ENCODE measurements at regions not wholly inside any gene's neighbourhood (a gene's known extent, or its start where the extent isn't known, plus 50 kb on each side); places are given as distances from the start of the nearest gene placed in this dataset.

DNA sequence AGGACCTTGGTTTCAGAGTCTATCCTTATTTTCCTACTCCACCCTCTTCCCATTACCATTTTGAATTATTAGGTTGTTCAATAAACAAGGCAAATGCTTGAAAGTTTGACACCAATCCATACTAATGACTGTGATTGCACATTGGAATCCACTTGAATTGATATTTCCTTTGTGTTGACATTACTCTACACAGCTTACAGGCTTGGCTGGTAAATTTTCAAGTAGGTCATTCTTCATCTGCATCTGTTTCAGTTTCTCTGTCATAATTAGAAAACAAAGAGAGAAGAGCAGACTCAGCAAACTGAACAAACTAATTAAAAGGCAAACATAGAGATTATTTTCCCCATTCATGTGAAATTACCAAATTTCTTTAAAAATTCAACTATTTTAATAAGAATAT is 732.9 kb upstream of the BCHE start:
- DNase-seq (ENCODE audit: extremely low read depth in 1 of 4, low spot score in 3 of 4), result no peak
- intact Hi-C loops (cut with micrococcal nuclease), result no loop called here

DNA sequence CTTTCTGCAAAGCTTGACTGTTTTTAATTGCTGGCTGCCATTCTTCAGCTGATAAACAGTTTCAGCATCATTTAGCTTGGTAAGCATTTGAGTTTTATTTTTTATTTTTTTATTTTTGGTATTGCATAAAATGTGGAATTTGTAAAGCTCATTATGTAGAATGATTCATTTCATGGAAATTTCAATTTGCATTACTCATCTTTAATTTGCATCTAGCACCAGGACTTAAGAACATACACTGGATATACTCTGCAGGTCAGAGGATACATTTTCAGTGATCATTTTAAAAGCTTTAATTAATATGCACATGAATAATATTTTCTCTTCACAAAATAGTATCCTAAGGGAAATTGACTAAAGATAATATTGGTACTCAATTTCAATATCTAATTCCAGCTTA is 732.4 kb upstream of the BCHE start:
- no peak overlapping the region for H3K4me3 ChIP-seq
- H3K27ac ChIP-seq (ENCODE audit: extremely low read depth, low read depth, low read length), result no peak overlapping the region
- H3K9ac ChIP-seq (ENCODE audit: insufficient read depth in 1 of 2, low read depth in 2 of 2, low read length in 2 of 2), result no peak overlapping the region
- H2AFZ ChIP-seq (ENCODE audit: low read depth, low read length), result no peak overlapping the region
- H3K9me1 ChIP-seq (ENCODE audit: control insufficient read depth, insufficient read depth, low read length), result no peaks in the 10 kb centered on the region
- ChIA-PET POLR2A (no interaction called here), CTCF (ENCODE audit: low intra/inter-chr PET ratio) (no interaction called here)
- no peak for FAIRE-seq
- H3K4me2 ChIP-seq (ENCODE audit: insufficient read depth, low read length), result no peak overlapping the region
- H3K9me3 ChIP-seq (replicated peaks; ENCODE audit: control insufficient read depth, insufficient read depth, low read depth, low read length), result peaks cover 2% of the 10 kb centered on the region; the same call in 1 of the 2 replicates
- H3K27me3 ChIP-seq (ENCODE audit: control insufficient read depth in 2 of 2, insufficient read depth in 2 of 2, low read length in 2 of 2), result no peaks in the 10 kb centered on the region
- DNase-seq (ENCODE audit: extremely low read depth in 1 of 4, low spot score in 3 of 4), result no peak
- H3K79me2 ChIP-seq (ENCODE audit: control insufficient read depth, insufficient read depth, low read length), result no peaks in the 10 kb centered on the region
- no peaks in the 10 kb centered on the region for H4K20me1 ChIP-seq (replicated peaks; ENCODE audit: control insufficient read depth, insufficient read depth, low read length)
- no peaks in the 10 kb centered on the region for H3K36me3 ChIP-seq (ENCODE audit: control insufficient read depth, insufficient read depth, low read length)
- no TSS peak for BruUV-seq (replicated peaks)
- TF ChIP-seq HDAC2 (IDR thresholded peaks at IDR 0.05) (no peak), CBX3 (IDR thresholded peaks at IDR 0.05; ENCODE audit: borderline replicate concordance in 1 of 2, low read length in 2 of 2) (no peak), SRSF9 (IDR thresholded peaks at IDR 0.05; ENCODE audit: borderline replicate concordance, low read depth, low read length) (no peak), TEAD1 (CRISPR knock-in tag; IDR thresholded peaks at IDR 0.05) (no peak)
- TF ChIP-seq, protein P1, sequence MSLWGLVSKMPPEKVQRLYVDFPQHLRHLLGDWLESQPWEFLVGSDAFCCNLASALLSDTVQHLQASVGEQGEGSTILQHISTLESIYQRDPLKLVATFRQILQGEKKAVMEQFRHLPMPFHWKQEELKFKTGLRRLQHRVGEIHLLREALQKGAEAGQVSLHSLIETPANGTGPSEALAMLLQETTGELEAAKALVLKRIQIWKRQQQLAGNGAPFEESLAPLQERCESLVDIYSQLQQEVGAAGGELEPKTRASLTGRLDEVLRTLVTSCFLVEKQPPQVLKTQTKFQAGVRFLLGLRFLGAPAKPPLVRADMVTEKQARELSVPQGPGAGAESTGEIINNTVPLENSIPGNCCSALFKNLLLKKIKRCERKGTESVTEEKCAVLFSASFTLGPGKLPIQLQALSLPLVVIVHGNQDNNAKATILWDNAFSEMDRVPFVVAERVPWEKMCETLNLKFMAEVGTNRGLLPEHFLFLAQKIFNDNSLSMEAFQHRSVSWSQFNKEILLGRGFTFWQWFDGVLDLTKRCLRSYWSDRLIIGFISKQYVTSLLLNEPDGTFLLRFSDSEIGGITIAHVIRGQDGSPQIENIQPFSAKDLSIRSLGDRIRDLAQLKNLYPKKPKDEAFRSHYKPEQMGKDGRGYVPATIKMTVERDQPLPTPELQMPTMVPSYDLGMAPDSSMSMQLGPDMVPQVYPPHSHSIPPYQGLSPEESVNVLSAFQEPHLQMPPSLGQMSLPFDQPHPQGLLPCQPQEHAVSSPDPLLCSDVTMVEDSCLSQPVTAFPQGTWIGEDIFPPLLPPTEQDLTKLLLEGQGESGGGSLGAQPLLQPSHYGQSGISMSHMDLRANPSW (CRISPR knock-in tag; IDR thresholded peaks at IDR 0.05), result no peak
- no peak for ATAC-seq
- in situ Hi-C loops (cut with MboI) (no loop called here), intact Hi-C loops (cut with micrococcal nuclease) (no loop called here)
- H3K4me1 ChIP-seq (replicated peaks in 1 of 2; ENCODE audit: control insufficient read depth in 2 of 2, insufficient read depth in 2 of 2, low read length in 2 of 2), result no peaks in the 10 kb centered on the region

More for the DNA sequence above, 732.9 kb upstream of the BCHE start:
- H3K4me1 ChIP-seq (replicated peaks in 1 of 2; ENCODE audit: control insufficient read depth in 2 of 2, insufficient read depth in 2 of 2, low read length in 2 of 2), result no peaks in the 10 kb centered on the region
- H3K4me3 ChIP-seq, result no peak overlapping the region
- no peak for FAIRE-seq
- POLR2A ChIA-PET, result no interaction called here
- no peak for TF ChIP-seq ZNF717 (CRISPR knock-in tag; IDR thresholded peaks at IDR 0.05)
- no peaks in the 10 kb centered on the region for H4K20me1 ChIP-seq (replicated peaks; ENCODE audit: control insufficient read depth, insufficient read depth, low read length)
- in situ Hi-C loops (cut with MboI), result no loop called here
- H3K79me2 ChIP-seq (ENCODE audit: control insufficient read depth, insufficient read depth, low read length), result no peaks in the 10 kb centered on the region
- no peak overlapping the region for H3K4me2 ChIP-seq (ENCODE audit: insufficient read depth, low read length)
- no peaks in the 10 kb centered on the region for H3K9me1 ChIP-seq (ENCODE audit: control insufficient read depth, insufficient read depth, low read length)
- CTCF ChIA-PET (ENCODE audit: low intra/inter-chr PET ratio), result no interaction called here
- H3K9me3 ChIP-seq (replicated peaks; ENCODE audit: control insufficient read depth, insufficient read depth, low read depth, low read length), result peaks cover 1% of the 10 kb centered on the region; the same call in 1 of the 2 replicates
- no peaks in the 10 kb centered on the region for H3K27me3 ChIP-seq (ENCODE audit: control insufficient read depth in 2 of 2, insufficient read depth in 2 of 2, low read length in 2 of 2)
- H2AFZ ChIP-seq (ENCODE audit: low read depth, low read length), result no peak overlapping the region
- no peaks in the 10 kb centered on the region for H3K36me3 ChIP-seq (ENCODE audit: control insufficient read depth, insufficient read depth, low read length)
- BruUV-seq (replicated peaks), result no TSS peak
- H3K9ac ChIP-seq (ENCODE audit: insufficient read depth in 1 of 2, low read depth in 2 of 2, low read length in 2 of 2), result no peak overlapping the region
- H3K27ac ChIP-seq (ENCODE audit: extremely low read depth, low read depth, low read length), result no peak overlapping the region
- ATAC-seq, result no peak

Data from K562 (cell line).